ENCODE measurements at regions not wholly inside any gene's neighbourhood (a gene's known extent, or its start where the extent isn't known, plus 50 kb on each side); places are given as distances from the start of the nearest gene placed in this dataset.

DNA sequence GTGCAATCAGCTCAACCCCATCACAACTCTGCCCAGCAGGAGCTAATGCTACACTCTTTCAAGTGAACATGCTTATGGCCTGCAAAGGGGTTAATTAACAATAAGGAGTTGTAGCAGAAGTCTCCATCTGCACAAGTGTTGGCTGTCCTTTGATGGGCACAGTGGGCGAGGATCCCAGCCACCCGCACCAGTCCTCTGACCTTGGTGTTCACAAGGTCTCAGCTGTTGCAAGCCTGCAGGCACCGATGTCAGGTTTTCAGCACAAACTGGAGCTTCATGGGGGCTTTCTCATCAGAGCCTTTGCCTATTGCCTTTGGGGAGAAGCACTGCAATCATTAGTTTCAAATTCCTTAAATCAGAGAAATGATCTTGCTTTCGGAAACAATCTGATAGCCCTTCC, 60.9 kb upstream of the TMEM178A start:
- DNase-seq (no peak), ATAC-seq (ENCODE audit: insufficient read depth, low FRiP score) (no peak)
- Histone ChIP-seq H3K36me3 (ENCODE audit: control insufficient read depth in 4 of 4, insufficient read depth in 4 of 4, low read length in 4 of 4) (no peaks in the 10 kb centered on the region), H3K9me3 (ENCODE audit: control insufficient read depth in 4 of 4, insufficient read depth in 3 of 4, low read length in 3 of 4) (no peaks in the 10 kb centered on the region), H3K27me3 (ENCODE audit: control insufficient read depth in 3 of 3, insufficient read depth in 3 of 3, low read length in 2 of 3) (peaks cover 0 to 2% (median 0%) of the 10 kb centered on the region in 3 donors), H3K4me3 (no peak overlapping the region), H3K27ac (ENCODE audit: low read depth in 1 of 2, low read length in 1 of 2) (no peak overlapping the region), H3K9ac (ENCODE audit: insufficient read depth in 1 of 2, low read length in 2 of 2) (no peak overlapping the region), H3K4me1 (ENCODE audit: control insufficient read depth in 5 of 5, insufficient read depth in 5 of 5, low read length in 5 of 5) (peaks cover 0 to 26% (median 6%) of the 10 kb centered on the region in 5 donors)
- WGBS, 2 donors, result 93 to 94% methylated on average over 4 of the region's 4 CpGs
- TF ChIP-seq, protein P1, sequence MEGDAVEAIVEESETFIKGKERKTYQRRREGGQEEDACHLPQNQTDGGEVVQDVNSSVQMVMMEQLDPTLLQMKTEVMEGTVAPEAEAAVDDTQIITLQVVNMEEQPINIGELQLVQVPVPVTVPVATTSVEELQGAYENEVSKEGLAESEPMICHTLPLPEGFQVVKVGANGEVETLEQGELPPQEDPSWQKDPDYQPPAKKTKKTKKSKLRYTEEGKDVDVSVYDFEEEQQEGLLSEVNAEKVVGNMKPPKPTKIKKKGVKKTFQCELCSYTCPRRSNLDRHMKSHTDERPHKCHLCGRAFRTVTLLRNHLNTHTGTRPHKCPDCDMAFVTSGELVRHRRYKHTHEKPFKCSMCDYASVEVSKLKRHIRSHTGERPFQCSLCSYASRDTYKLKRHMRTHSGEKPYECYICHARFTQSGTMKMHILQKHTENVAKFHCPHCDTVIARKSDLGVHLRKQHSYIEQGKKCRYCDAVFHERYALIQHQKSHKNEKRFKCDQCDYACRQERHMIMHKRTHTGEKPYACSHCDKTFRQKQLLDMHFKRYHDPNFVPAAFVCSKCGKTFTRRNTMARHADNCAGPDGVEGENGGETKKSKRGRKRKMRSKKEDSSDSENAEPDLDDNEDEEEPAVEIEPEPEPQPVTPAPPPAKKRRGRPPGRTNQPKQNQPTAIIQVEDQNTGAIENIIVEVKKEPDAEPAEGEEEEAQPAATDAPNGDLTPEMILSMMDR (IDR thresholded peaks at IDR 0.05; ENCODE audit: control extremely low read depth, extremely low read depth), result no peak

DNA sequence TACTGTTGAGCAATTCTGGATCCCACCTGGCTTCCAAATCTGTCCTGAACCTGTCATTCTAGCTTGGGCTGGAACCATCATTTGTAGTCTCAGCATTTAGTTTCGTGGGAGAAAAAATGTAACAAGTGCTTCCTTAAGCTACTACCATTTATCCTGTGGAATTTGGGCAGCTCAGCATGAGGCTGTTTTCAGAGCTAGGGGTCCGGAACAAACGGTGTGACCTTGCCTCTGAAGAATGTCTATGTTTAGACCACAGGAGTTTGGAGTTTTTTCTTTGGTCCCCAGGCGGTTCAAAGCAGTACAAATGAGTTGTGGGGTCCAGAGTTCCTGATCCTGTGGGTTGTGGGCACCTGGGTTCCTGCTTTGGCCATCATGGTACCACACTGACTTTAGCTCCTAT, 59.1 kb upstream of the TMEM178A start:
- 85 to 89% methylated on average over 4 of the region's 4 CpGs for WGBS, 2 donors
- Histone ChIP-seq H3K9ac (ENCODE audit: insufficient read depth in 1 of 2, low read length in 2 of 2) (no peak overlapping the region), H3K4me1 (ENCODE audit: control insufficient read depth in 5 of 5, insufficient read depth in 5 of 5, low read length in 5 of 5) (peaks cover 0 to 32% (median 6%) of the 10 kb centered on the region in 5 donors), H3K27ac (ENCODE audit: low read depth in 1 of 2, low read length in 1 of 2) (no peak overlapping the region), H3K36me3 (ENCODE audit: control insufficient read depth in 4 of 4, insufficient read depth in 4 of 4, low read length in 4 of 4) (no peaks in the 10 kb centered on the region), H3K9me3 (ENCODE audit: control insufficient read depth in 4 of 4, insufficient read depth in 3 of 4, low read length in 3 of 4) (no peaks in the 10 kb centered on the region), H3K27me3 (ENCODE audit: control insufficient read depth in 3 of 3, insufficient read depth in 3 of 3, low read length in 2 of 3) (peaks cover 0 to 2% (median 0%) of the 10 kb centered on the region in 3 donors), H3K4me3 (no peak overlapping the region)
- no peak for DNase-seq
- no peak for ATAC-seq (ENCODE audit: insufficient read depth, low FRiP score)
- TF ChIP-seq, protein P1 (IDR thresholded peaks at IDR 0.05; ENCODE audit: control extremely low read depth, extremely low read depth), result no peak

DNA sequence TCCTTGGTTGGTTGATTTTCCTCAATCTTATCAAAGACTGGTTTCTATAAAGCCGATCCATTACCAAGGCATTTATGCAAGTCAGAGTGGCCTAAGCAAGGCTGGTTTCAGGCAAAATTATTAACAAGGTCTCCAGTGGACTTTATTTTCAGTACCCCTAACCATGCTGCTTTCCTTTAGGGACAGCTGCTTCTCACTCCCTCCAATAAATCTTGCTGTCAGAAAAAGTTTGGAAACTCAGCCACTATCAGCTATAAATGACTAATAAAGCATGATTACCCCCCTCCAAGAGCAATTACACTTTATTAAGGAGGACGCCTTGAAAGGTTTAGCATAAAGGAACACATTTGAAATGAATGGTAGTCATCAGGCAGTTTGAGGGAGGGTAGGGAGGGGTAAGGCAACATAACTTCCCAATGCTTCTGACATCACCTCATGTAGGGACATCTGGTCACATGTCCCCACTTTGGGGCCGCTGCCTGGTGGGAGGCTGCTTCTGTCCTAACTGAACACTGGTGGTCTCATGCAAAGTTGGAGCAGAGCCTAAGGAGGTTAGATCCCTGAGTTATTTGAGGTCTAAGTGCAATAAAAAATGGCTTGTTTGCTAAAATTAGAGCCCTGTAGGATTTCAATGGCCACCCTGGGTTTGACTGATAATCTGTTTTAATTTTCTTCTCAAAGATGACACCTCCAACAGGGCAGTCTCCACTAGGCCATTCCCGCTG, 58.0 kb upstream of the TMEM178A start:
- H3K27me3 ChIP-seq (ENCODE audit: control insufficient read depth in 3 of 3, insufficient read depth in 3 of 3, low read length in 2 of 3), result peaks cover 0 to 2% (median 0%) of the 10 kb centered on the region in 3 donors
- H3K9ac ChIP-seq (ENCODE audit: insufficient read depth in 1 of 2, low read length in 2 of 2), result no peak overlapping the region
- DNase-seq (peak in 2 of 3 donors; percentile 2 to 42), ATAC-seq (ENCODE audit: insufficient read depth, low FRiP score) (no peak)
- H3K4me1 ChIP-seq (ENCODE audit: control insufficient read depth in 5 of 5, insufficient read depth in 5 of 5, low read length in 5 of 5), result peaks cover 0 to 32% (median 6%) of the 10 kb centered on the region in 5 donors
- 87 to 92% methylated on average over 4 of the region's 4 CpGs for WGBS, 2 donors
- peaks cover 0 to 2% (median 0%) of the 10 kb centered on the region in 4 donors for H3K9me3 ChIP-seq (ENCODE audit: control insufficient read depth in 4 of 4, insufficient read depth in 3 of 4, low read length in 3 of 4)
- H3K36me3 ChIP-seq (ENCODE audit: control insufficient read depth in 4 of 4, insufficient read depth in 4 of 4, low read length in 4 of 4), result no peaks in the 10 kb centered on the region
- TF ChIP-seq, protein P1 (IDR thresholded peaks at IDR 0.05; ENCODE audit: control extremely low read depth, extremely low read depth), result no peak
- no peak overlapping the region for H3K27ac ChIP-seq (ENCODE audit: low read depth in 1 of 2, low read length in 1 of 2)
- H3K4me3 ChIP-seq, result no peak overlapping the region

Data from lung (tissue), 11 donors.